HCT116 (cell line): ENCODE measurements at regions not wholly inside any gene's neighbourhood (a gene's known extent, or its start where the extent isn't known, plus 50 kb on each side); places are given as distances from the start of the nearest gene placed in this dataset.

Source experiments
- CEBPB ChIP-seq: IDR thresholded peaks from 2 replicates; pipeline ENCODE4 v1.6.1; 2012; ENCODE audit warnings: low read depth
- CTCF ChIP-seq, 3 experiments: fragments of 200-600 bp in 1 of 3; sonication (generic) in 1 of 3; IDR thresholded peaks in 2 of 3; conservative IDR thresholded peaks in 1 of 3; 2 replicates each; pipeline ENCODE4 v1.5.1; 2012 to 2017; ENCODE audit warnings: low read depth in 2 of 3, low read length in 2 of 3, antibody characterized with exemption in 1 of 3, borderline replicate concordance in 1 of 3, control low read depth in 1 of 3, mild to moderate bottlenecking in 1 of 3, mixed read lengths in 1 of 3, mixed run types in 1 of 3, moderate library complexity in 1 of 3; ENCODE audit not compliant: insufficient read depth in 1 of 3
- POLR2A ChIP-seq: IDR thresholded peaks from 2 replicates; pipeline ENCODE4 v1.7.0; 2011; ENCODE audit warnings: borderline replicate concordance; ENCODE audit not compliant: insufficient read depth, insufficient read length; ENCODE audit errors: extremely low read depth
- POLR2AphosphoS5 ChIP-seq: IDR thresholded peaks from 2 replicates; pipeline ENCODE4 v1.6.1; 2011; ENCODE audit warnings: mild to moderate bottlenecking, low read depth, low read length, moderate library complexity
- RAD21 ChIP-seq: IDR thresholded peaks from 2 replicates; pipeline ENCODE4 v1.6.1; 2012; ENCODE audit warnings: low read depth, mild to moderate bottlenecking
- SIN3A ChIP-seq: IDR thresholded peaks from 2 replicates; pipeline ENCODE4 v1.6.1; 2012; ENCODE audit warnings: low read depth
- SP1 ChIP-seq: IDR thresholded peaks from 2 replicates; pipeline ENCODE4 v1.6.1; 2012; ENCODE audit warnings: low read depth
- YY1 ChIP-seq: IDR thresholded peaks from 2 replicates; pipeline ENCODE4 v1.6.1; 2011; ENCODE audit warnings: low read length, low read depth, moderate library complexity, mild to moderate bottlenecking; ENCODE audit not compliant: insufficient replicate concordance; ENCODE audit errors: extremely low read depth

- TF ChIP-seq CTCF (IDR thresholded peaks at IDR 0.05 in 2 of 3, conservative IDR thresholded peaks at IDR 0.05 in 1 of 3; ENCODE audit: borderline replicate concordance in 1 of 3, insufficient read depth in 1 of 3, low read depth in 2 of 3, low read length in 2 of 3) (no peak), POLR2AphosphoS5 (no peak), SP1 (no peak), YY1 (no peak), RAD21 (no peak), CEBPB (no peak), SIN3A (no peak), POLR2A (no peak)
Observed at GRCh38 chr20:53843645-53844044, 226.7 kb downstream of the BCAS1 start.
